ENCODE measurements at regions not wholly inside any gene's neighbourhood (a gene's known extent, or its start where the extent isn't known, plus 50 kb on each side); places are given as distances from the start of the nearest gene placed in this dataset.

- no peak for FAIRE-seq
- WGBS, 2 donors = 19 to 24% methylated on average over 3 of the region's 3 CpGs
- no peak overlapping the region for H3K4me3 ChIP-seq
- no peak for DNase-seq
- no peaks in the 10 kb centered on the region for H3K9me3 ChIP-seq
- no peaks in the 10 kb centered on the region for H3K4me1 ChIP-seq
- no peaks in the 10 kb centered on the region for H3K27me3 ChIP-seq
- TF ChIP-seq CTCF (IDR thresholded peaks at IDR 0.05) = no peak
- no peak overlapping the region for H3K27ac ChIP-seq
- no peak for ATAC-seq
- H3K36me3 ChIP-seq = no peaks in the 10 kb centered on the region
- intact Hi-C loops (cut with DNase I) = no loop called here
Measured at GRCh38 chr14:49014476-49014875, 571.7 kb downstream of the RPS29 start.

GRCh38 chr14:49008363-49008762 lies 577.8 kb downstream of the RPS29 start:
- no peak for TF ChIP-seq CTCF (IDR thresholded peaks at IDR 0.05)
- 58 to 65% methylated on average over 3 of the region's 3 CpGs for WGBS, 2 donors
- H3K27me3 ChIP-seq = no peaks in the 10 kb centered on the region
- H3K4me3 ChIP-seq = no peak overlapping the region
- FAIRE-seq = no peak
- no peak overlapping the region for H3K27ac ChIP-seq
- intact Hi-C loops (cut with DNase I) = no loop called here
- H3K36me3 ChIP-seq = no peaks in the 10 kb centered on the region
- DNase-seq = no peak
- no peaks in the 10 kb centered on the region for H3K9me3 ChIP-seq
- no peaks in the 10 kb centered on the region for H3K4me1 ChIP-seq
- ATAC-seq = no peak

- H3K27ac ChIP-seq = no peak overlapping the region
- no peak for FAIRE-seq
- no peak for ATAC-seq
- H3K4me1 ChIP-seq = no peaks in the 10 kb centered on the region
- intact Hi-C loops (cut with DNase I) = no loop called here
- no peaks in the 10 kb centered on the region for H3K9me3 ChIP-seq
- TF ChIP-seq CTCF (IDR thresholded peaks at IDR 0.05) = no peak
- WGBS, 2 donors = 53 to 61% methylated on average over 4 of the region's 4 CpGs
- no peak for DNase-seq
- H3K27me3 ChIP-seq = no peaks in the 10 kb centered on the region
- no peak overlapping the region for H3K4me3 ChIP-seq
- no peaks in the 10 kb centered on the region for H3K36me3 ChIP-seq
Measured at GRCh38 chr14:48991141-48991540, 595.0 kb downstream of the RPS29 start.

- WGBS, 2 donors = 6 to 11% methylated on average over 6 of the region's 6 CpGs
- no peak overlapping the region for H3K27ac ChIP-seq
- no peak for TF ChIP-seq CTCF (IDR thresholded peaks at IDR 0.05)
- no peaks in the 10 kb centered on the region for H3K4me1 ChIP-seq
- H3K9me3 ChIP-seq = no peaks in the 10 kb centered on the region
- intact Hi-C loops (cut with DNase I) = no loop called here
- ATAC-seq (peak in 2 of 4 donors; percentile 61 to 62), DNase-seq (no peak), FAIRE-seq (no peak)
- no peak overlapping the region for H3K4me3 ChIP-seq
- no peaks in the 10 kb centered on the region for H3K27me3 ChIP-seq
- H3K36me3 ChIP-seq = no peaks in the 10 kb centered on the region
Measured at GRCh38 chr14:48983351-48983888, 602.8 kb downstream of the RPS29 start.

- no peak for DNase-seq
- intact Hi-C loops (cut with DNase I) = no loop called here
- Histone ChIP-seq H3K27ac (no peak overlapping the region), H3K4me1 (no peaks in the 10 kb centered on the region), H3K9me3 (no peaks in the 10 kb centered on the region), H3K4me3 (no peak overlapping the region), H3K36me3 (no peaks in the 10 kb centered on the region), H3K27me3 (no peaks in the 10 kb centered on the region)
- ATAC-seq = no peak
- no peak for TF ChIP-seq CTCF (IDR thresholded peaks at IDR 0.05)
- 40 to 50% methylated on average over 1 of the region's 1 CpG for WGBS, 2 donors
- FAIRE-seq = no peak
Measured at GRCh38 chr14:48974994-48975393, 611.2 kb downstream of the RPS29 start.

Data from pancreas (tissue), 10 donors.